Activated CD8-positive, alpha-beta memory T cell treated with anti-CD3 and anti-CD28 coated beads for 24 hours (primary cell): ENCODE measurements at regions not wholly inside any gene's neighbourhood (a gene's known extent, or its start where the extent isn't known, plus 50 kb on each side); places are given as distances from the start of the nearest gene placed in this dataset.
"Not testable (repeated sequence)": the region's sequence is repeated elsewhere in the genome, so short reads cannot be mapped to it uniquely, and the experiment has no call there.

Source experiments
- DNase-seq: peaks from one replicate; pipeline ENCODE4 v3.0.0-alpha.2; 2020

- DNase-seq, result no peak
Observed at GRCh38 chr1:157367870-157368269, 184.4 kb downstream of the FCRL5 start.

GRCh38 chr1:157367091-157367739 lies 185.1 kb downstream of the FCRL5 start:
- no peak for DNase-seq

- no peak for DNase-seq
Observed at GRCh38 chr1:157364612-157365011, 187.7 kb downstream of the FCRL5 start.

- DNase-seq, result no peak
Observed at GRCh38 chr1:157363660-157364140, 188.6 kb downstream of the FCRL5 start.

GRCh38 chr1:157360023-157360390 lies 192.3 kb downstream of the FCRL5 start:
- no peak for DNase-seq

GRCh38 chr1:157359314-157360022 lies 192.8 kb downstream of the FCRL5 start:
- DNase-seq, result no peak

- DNase-seq, result no peak
Observed at GRCh38 chr1:157357111-157357510, 195.2 kb downstream of the FCRL5 start.

- no peak for DNase-seq
Observed at GRCh38 chr1:157356601-157357000, 195.7 kb downstream of the FCRL5 start.

- no peak for DNase-seq
Observed at GRCh38 chr1:157353546-157353945, 198.8 kb downstream of the FCRL5 start.

- DNase-seq, result no peak
Observed at GRCh38 chr1:157352817-157353408, 199.4 kb downstream of the FCRL5 start.

GRCh38 chr1:157352216-157352615 lies 200.1 kb downstream of the FCRL5 start:
- DNase-seq, result no peak

- not testable (repeated sequence) for DNase-seq
Observed at GRCh38 chr1:157351800-157352199, 200.5 kb downstream of the FCRL5 start.

GRCh38 chr1:157348538-157349480 lies 203.5 kb downstream of the FCRL5 start:
- DNase-seq, result no peak

GRCh38 chr1:157347506-157347905 lies 204.8 kb downstream of the FCRL5 start:
- no peak for DNase-seq

GRCh38 chr1:157337785-157338184 lies 199.6 kb upstream of the ETV3 start:
- not testable (repeated sequence) for DNase-seq

- no peak for DNase-seq
Observed at GRCh38 chr1:157335056-157335455, 196.9 kb upstream of the ETV3 start.

GRCh38 chr1:157334041-157334440 lies 195.8 kb upstream of the ETV3 start:
- DNase-seq, result no peak

GRCh38 chr1:157330177-157330576 lies 192.0 kb upstream of the ETV3 start:
- not testable (repeated sequence) for DNase-seq

- DNase-seq, result not testable (repeated sequence)
Observed at GRCh38 chr1:157328120-157328519, 189.9 kb upstream of the ETV3 start.

- DNase-seq, result no peak
Observed at GRCh38 chr1:157326173-157326859, 188.1 kb upstream of the ETV3 start.

GRCh38 chr1:157325220-157325619 lies 187.0 kb upstream of the ETV3 start:
- DNase-seq, result no peak

GRCh38 chr1:157321972-157322371 lies 183.8 kb upstream of the ETV3 start:
- DNase-seq, result not testable (repeated sequence)
